ENCODE measurements at regions not wholly inside any gene's neighbourhood (a gene's known extent, or its start where the extent isn't known, plus 50 kb on each side); places are given as distances from the start of the nearest gene placed in this dataset.
A peak's percentile ranks its signal among the peaks of the same experiment; 100 is the strongest.
"Not testable (repeated sequence)": the region's sequence is repeated elsewhere in the genome, so short reads cannot be mapped to it uniquely, and the experiment has no call there.

GRCh38 chr15:21174761-21175160 lies 265.5 kb downstream of the POTEB3 start:
- DNase-seq (ENCODE audit: low spot score), result not testable (repeated sequence)

GRCh38 chr15:21151203-21151966 lies 285.3 kb upstream of the POTEB2 start:
- DNase-seq (ENCODE audit: low spot score), result not testable (repeated sequence)

DNA sequence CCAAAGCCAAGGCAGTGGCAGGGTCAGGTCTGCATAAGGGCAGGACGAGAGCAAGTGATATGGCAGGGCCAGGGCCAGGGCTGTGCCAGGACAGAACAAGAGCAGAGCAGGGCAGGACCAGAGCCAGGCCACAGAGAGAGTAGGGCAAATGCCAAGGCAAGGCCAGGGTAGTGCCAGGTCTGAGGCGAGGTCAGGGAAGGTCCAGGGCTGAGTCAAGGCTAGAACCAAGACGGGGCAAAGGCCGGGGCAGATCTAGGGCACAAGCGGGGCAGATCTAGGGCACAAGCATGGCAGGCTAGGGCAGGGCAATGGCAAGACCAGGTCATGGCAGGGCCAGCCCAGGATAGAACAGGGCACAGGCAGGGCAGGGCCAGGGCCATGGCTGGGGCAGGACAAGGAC lies 282.0 kb upstream of the POTEB2 start:
- not testable (repeated sequence) for DNase-seq (ENCODE audit: low spot score)

GRCh38 chr15:21133893-21134292 lies 267.8 kb upstream of the POTEB2 start:
- DNase-seq (ENCODE audit: low spot score), result not testable (repeated sequence)

DNA sequence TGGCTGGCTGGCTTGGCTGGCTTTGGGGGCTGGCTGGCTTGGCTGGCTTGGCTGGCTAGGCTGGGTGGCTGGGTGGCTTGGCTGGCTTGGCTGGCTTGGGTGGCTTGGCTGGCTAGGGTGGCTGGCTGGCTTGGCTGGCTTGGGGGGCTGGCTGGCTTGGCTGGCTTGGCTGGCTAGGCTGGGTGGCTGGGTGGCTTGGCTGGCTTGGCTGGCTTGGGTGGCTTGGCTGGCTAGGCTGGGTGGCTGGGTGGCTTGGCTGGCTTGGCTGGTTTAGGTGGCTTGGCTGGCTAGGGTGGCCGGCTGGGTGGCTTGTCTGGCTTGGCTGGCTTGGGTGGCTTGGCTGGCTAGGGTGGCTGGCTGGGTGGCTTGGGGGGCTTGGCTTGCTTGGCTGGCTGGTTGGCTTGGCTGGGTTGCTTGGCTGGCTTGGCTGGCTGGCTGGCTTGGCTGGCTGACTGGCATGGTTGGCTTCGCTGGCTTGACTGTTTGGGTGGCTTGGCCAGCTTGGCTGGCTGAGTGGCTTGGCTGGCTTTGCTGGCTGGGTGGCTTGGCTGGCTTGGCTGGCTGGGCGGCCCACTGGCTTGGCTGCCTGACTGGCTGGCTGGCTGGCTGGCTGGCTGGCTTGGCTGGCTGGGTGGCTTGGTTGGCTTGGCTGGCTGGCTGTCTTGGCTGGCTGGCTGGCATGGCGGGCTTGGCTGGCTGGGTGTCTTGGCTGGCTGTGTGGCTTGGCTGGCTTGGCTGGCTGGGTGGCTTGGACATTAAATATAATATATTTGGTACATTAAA lies 246.3 kb upstream of the POTEB2 start:
- peak; percentile 8 for DNase-seq (ENCODE audit: low spot score)

DNA sequence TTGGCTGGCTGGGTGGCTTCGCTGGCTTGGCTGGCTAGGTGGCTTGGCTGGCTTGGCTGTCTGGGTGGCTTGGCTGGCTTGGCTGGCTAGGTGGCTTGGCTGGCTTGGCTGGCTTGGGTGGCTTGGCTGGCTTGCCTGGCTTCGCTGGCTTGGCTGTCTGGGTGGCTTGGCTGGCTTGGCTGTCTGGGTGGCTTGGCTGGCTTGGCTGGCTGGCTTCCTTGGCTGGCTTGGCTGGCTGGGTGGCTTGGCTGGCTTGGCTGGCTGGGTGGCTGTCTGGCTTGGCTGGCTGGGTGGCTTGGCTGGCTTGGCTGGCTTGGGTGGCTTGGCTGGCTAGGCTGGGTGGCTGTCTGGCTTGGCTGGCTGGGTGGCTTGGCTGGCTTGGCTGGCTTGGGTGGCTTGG lies 245.7 kb upstream of the POTEB2 start:
- DNase-seq (ENCODE audit: low spot score), result peak; percentile 52

- DNase-seq (ENCODE audit: low spot score), result not testable (repeated sequence)
These were observed 245.1 kb upstream of the POTEB2 start for GRCh38 chr15:21111172-21111571.

- DNase-seq (ENCODE audit: low spot score), result not testable (repeated sequence)
These were observed 244.2 kb upstream of the POTEB2 start for GRCh38 chr15:21110187-21110804.

DNA sequence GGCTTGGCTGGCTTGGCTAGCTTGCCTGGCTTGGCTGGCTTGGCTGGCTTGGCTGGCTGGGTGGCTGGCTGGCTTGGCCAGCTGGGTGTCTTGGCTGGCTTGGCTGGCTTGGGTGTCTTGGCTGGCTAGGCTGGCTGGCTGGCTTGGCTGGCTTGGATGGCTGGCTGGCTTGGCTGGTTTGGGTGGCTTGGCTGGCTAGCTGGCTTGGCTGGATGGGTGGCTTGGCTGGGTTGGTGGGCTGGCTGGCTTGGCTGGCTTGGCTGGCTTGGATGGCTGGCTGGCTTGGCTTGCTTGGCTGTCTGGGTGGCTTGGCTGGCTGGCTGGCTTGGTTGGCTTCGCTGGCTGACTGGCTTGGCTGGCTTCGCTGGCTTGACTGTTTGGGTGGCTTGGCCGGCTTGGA lies 242.3 kb upstream of the POTEB2 start:
- DNase-seq (ENCODE audit: low spot score), result not testable (repeated sequence)

- DNase-seq (ENCODE audit: low spot score), result not testable (repeated sequence)
These were observed 241.6 kb upstream of the POTEB2 start for GRCh38 chr15:21107399-21108381.

DNA sequence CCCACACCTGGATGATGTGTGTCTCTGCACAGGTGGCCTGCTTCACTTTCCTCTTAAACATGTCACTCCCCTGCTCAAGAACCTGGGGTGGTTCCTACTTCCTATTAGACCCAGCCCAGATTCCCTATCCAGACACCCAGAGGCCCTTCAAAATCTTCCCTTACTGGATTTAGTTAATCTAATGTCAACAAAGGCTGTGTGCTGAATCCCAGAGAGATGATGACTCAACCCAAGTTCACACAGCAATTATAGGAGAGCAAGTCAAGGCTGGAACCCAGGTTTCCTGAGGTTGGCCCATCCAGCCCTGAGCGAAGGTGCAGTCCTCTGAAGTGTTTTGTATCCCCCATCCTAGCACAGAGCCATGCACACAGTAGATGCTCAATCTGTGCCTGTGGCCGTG lies 230.5 kb upstream of the POTEB2 start:
- not testable (repeated sequence) for DNase-seq (ENCODE audit: low spot score)

GRCh38 chr15:21079544-21079943 lies 213.4 kb upstream of the POTEB2 start:
- DNase-seq (ENCODE audit: low spot score), result not testable (repeated sequence)

- DNase-seq (ENCODE audit: low spot score), result not testable (repeated sequence)
These were observed 202.8 kb upstream of the POTEB2 start for GRCh38 chr15:21068917-21069316.

GRCh38 chr15:21063512-21063911 lies 197.4 kb upstream of the POTEB2 start:
- DNase-seq (ENCODE audit: low spot score), result peak; percentile 26

DNA sequence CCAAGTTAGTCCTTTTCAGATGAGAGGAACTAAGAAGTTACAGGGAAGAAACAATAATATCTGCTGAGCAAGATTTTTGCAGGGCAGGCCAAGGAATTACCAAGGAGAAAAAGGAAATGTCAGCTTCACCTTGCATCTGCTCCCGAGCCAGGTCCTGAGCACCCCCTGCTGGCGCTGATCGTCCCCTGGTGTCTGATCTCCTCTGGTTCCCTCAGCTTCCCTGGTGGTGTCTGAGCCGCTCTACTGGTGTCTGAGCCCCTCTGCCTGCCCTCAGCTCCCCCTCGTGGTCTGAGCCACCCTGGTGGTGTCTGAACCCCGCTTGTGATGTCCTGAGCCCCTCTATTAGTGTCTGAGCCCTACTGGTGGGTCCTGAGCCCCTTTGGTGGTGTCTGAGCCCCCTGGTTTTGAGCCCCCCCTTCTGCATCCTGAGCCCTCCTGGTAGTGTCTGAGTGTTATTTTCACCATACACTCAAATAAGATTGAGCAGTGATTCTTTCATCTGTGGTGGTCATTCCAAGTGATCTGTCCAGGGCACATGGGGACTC lies 196.6 kb upstream of the POTEB2 start:
- DNase-seq (ENCODE audit: low spot score), result not testable (repeated sequence)

GRCh38 chr15:21051866-21052265 lies 185.8 kb upstream of the POTEB2 start:
- DNase-seq (ENCODE audit: low spot score), result not testable (repeated sequence)

DNA sequence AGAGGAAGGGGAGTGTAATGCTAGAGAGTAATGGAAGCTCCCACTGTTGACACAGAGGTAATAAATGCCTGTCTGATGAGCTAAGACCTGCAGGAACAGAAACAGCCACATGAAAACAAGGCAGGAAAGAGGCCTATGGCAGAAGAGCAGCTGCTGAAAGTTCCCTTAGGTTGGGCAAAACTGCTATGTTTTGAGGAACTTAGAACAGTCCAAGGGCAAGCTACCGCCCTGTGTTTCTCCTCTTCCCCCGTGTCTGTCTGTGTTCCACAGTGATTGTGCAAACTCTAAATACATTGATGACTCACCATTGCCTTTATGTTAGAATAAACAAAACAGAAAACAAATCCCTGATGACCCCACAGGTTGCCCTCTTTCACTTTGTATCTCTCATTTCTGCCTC lies 165.6 kb upstream of the POTEB2 start:
- DNase-seq (ENCODE audit: low spot score), result not testable (repeated sequence)

DNA sequence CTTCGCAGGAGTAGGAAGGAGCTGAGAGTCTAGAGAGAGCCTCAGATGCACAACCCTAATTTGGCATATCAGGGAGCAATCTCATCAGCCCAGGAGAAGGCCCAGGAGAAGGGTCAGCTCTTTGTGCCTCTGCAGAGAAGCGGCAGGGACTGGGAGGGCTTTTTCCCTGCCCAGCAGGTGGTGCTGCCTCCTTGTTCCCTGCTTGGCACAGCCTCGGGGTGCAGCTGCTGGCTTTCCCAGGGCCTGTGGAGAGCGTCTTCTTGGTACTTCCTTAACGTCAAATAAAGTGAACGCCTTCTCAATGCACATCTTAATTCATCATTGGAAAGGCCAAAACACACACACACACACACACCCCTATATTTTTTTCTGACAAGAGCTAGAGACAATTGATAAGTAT lies 162.9 kb upstream of the POTEB2 start:
- not testable (repeated sequence) for DNase-seq (ENCODE audit: low spot score)

DNA sequence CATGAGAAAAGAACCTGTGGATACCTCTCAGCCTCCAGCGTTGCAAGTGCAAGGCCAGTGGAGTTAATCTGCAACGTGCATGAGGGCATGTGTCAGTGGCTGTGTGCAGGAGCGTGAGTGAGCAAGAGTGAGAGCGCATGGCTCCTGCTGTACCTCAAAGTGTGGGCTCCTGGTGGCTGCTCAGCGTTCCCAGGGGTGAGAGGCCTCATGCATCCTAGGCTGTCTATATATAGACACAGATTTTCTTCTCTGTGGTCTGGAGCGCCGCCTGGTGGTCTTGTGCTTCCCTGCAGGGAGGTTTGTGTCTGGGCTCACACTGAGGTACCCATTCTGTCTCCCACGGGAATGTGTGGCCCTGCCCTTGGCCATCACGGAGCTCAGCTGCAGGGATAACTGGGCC lies 161.8 kb upstream of the POTEB2 start:
- DNase-seq (ENCODE audit: low spot score), result not testable (repeated sequence)

DNA sequence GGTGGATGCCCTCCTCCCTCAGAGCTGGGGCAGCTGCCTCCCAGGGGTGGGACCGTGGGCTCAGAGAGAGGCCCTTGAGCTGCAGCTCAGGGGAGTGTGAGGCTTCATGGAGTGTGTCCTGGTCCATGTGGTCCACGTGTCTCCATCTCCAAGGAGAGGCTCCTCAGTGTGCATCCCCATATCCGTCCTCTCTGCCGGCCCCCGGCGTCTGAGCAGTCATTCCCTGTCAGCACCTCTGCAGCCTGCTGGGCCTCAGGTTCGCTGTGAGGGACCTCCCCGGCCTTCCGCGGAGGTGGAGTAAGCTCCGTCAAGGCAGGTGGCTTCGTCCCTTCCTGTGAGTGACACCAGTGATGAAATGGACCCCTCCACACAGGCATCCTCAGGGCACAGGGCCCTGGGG lies 160.7 kb upstream of the POTEB2 start:
- not testable (repeated sequence) for DNase-seq (ENCODE audit: low spot score)

Measured in left forelimb (tissue), 1 donor.